ENCODE measurements at regions not wholly inside any gene's neighbourhood (a gene's known extent, or its start where the extent isn't known, plus 50 kb on each side); places are given as distances from the start of the nearest gene placed in this dataset.

DNA sequence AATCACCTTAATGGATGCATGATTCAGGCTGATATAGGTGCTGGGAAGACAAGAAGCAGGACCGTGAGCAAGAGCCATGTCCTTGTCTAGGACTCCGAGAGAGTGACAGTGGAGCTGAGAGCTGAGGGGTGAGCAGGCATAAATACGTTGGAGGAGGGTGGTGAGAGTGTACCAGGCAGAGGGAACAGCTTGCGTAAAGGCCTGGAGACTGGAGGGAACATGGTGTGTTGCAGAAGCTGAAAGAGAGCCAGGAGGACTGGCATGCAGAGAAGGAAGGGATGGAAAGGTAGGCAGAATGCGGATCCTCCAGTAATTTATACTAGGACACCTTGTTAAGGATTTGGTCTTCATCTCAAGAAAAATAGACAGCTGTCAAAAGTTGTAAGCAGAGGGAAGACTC, 653.2 kb downstream of the HS3ST4 start (continued):
- no peak for TF ChIP-seq TEAD1 (CRISPR knock-in tag; IDR thresholded peaks at IDR 0.05)
- TF ChIP-seq, protein P1, sequence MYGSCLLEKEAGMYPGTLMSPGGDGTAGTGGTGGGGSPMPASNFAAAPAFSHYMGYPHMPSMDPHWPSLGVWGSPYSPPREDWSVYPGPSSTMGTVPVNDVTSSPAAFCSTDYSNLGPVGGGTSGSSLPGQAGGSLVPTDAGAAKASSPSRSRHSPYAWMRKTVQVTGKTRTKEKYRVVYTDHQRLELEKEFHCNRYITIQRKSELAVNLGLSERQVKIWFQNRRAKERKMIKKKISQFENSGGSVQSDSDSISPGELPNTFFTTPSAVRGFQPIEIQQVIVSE (CRISPR knock-in tag; IDR thresholded peaks at IDR 0.05; ENCODE audit: borderline replicate concordance), result no peak
- TF ChIP-seq, protein P2, sequence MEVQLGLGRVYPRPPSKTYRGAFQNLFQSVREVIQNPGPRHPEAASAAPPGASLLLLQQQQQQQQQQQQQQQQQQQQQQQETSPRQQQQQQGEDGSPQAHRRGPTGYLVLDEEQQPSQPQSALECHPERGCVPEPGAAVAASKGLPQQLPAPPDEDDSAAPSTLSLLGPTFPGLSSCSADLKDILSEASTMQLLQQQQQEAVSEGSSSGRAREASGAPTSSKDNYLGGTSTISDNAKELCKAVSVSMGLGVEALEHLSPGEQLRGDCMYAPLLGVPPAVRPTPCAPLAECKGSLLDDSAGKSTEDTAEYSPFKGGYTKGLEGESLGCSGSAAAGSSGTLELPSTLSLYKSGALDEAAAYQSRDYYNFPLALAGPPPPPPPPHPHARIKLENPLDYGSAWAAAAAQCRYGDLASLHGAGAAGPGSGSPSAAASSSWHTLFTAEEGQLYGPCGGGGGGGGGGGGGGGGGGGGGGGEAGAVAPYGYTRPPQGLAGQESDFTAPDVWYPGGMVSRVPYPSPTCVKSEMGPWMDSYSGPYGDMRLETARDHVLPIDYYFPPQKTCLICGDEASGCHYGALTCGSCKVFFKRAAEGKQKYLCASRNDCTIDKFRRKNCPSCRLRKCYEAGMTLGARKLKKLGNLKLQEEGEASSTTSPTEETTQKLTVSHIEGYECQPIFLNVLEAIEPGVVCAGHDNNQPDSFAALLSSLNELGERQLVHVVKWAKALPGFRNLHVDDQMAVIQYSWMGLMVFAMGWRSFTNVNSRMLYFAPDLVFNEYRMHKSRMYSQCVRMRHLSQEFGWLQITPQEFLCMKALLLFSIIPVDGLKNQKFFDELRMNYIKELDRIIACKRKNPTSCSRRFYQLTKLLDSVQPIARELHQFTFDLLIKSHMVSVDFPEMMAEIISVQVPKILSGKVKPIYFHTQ (CRISPR knock-in tag; IDR thresholded peaks at IDR 0.05), result no peak
- TF ChIP-seq ETV6 (CRISPR knock-in tag; IDR thresholded peaks at IDR 0.05), result no peak
- TF ChIP-seq ZNF219 (CRISPR knock-in tag; IDR thresholded peaks at IDR 0.05; ENCODE audit: borderline replicate concordance), result no peak
- no peak for TF ChIP-seq ZNF317 (CRISPR knock-in tag; IDR thresholded peaks at IDR 0.05; ENCODE audit: borderline replicate concordance, low read depth)
- no peak for TF ChIP-seq RORB (CRISPR knock-in tag; IDR thresholded peaks at IDR 0.05)
- TF ChIP-seq, protein P3, sequence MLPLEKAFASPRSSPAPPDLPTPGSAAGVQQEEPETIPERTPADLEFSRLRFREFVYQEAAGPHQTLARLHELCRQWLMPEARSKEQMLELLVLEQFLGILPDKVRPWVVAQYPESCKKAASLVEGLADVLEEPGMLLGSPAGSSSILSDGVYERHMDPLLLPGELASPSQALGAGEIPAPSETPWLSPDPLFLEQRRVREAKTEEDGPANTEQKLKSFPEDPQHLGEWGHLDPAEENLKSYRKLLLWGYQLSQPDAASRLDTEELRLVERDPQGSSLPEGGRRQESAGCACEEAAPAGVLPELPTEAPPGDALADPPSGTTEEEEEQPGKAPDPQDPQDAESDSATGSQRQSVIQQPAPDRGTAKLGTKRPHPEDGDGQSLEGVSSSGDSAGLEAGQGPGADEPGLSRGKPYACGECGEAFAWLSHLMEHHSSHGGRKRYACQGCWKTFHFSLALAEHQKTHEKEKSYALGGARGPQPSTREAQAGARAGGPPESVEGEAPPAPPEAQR (CRISPR knock-in tag; IDR thresholded peaks at IDR 0.05), result no peak
- TF ChIP-seq, protein P4, sequence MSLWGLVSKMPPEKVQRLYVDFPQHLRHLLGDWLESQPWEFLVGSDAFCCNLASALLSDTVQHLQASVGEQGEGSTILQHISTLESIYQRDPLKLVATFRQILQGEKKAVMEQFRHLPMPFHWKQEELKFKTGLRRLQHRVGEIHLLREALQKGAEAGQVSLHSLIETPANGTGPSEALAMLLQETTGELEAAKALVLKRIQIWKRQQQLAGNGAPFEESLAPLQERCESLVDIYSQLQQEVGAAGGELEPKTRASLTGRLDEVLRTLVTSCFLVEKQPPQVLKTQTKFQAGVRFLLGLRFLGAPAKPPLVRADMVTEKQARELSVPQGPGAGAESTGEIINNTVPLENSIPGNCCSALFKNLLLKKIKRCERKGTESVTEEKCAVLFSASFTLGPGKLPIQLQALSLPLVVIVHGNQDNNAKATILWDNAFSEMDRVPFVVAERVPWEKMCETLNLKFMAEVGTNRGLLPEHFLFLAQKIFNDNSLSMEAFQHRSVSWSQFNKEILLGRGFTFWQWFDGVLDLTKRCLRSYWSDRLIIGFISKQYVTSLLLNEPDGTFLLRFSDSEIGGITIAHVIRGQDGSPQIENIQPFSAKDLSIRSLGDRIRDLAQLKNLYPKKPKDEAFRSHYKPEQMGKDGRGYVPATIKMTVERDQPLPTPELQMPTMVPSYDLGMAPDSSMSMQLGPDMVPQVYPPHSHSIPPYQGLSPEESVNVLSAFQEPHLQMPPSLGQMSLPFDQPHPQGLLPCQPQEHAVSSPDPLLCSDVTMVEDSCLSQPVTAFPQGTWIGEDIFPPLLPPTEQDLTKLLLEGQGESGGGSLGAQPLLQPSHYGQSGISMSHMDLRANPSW (CRISPR knock-in tag; conservative IDR thresholded peaks at IDR 0.05; ENCODE audit: low read depth), result no peak

DNA sequence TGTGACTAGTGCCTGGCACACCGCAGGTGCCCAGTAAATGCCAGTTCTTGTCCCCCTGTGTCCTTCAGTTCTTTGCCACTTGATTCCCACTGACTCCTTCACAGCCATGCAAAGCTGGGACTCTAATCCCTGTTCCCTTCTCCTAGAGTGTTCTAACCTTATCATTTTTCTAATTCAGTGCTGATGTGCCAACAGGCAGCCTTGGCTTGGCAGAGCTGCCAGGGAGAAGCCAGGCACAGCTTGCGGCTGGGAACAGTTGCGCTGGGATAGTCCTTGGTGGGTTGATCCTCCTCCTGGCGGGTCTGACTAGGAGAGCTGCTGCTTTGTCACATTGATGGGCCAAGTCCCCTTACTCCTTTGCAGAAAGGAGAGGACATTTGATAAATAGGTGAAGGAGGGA, 654.2 kb downstream of the HS3ST4 start:
- Mint-ChIP-seq H3K27ac (no peak overlapping the region), H3K27me3 (ENCODE audit: low read depth) (peaks cover 3% of the 10 kb centered on the region; the same call in 1 of the 2 replicates), H3K4me3 (no peak overlapping the region), H3K36me3 (no peaks in the 10 kb centered on the region), H3K9me3 (peaks cover 12% of the 10 kb centered on the region), H3K4me1 (peaks cover 6% of the 10 kb centered on the region; the same call in 1 of the 2 replicates)
- TF ChIP-seq ZNF232 (CRISPR knock-in tag; IDR thresholded peaks at IDR 0.05) (no peak), GABPB1 (CRISPR knock-in tag; IDR thresholded peaks at IDR 0.05) (no peak), NR1H2 (CRISPR knock-in tag; IDR thresholded peaks at IDR 0.05) (no peak), OVOL2 (CRISPR knock-in tag; IDR thresholded peaks at IDR 0.05; ENCODE audit: borderline replicate concordance) (no peak), TP53 (CRISPR knock-in tag; IDR thresholded peaks at IDR 0.05) (no peak), ETV6 (CRISPR knock-in tag; IDR thresholded peaks at IDR 0.05) (no peak), ELF4 (CRISPR knock-in tag; IDR thresholded peaks at IDR 0.05; ENCODE audit: low read depth) (no peak), ZNF423 (CRISPR knock-in tag; IDR thresholded peaks at IDR 0.05) (no peak), GTF2I (CRISPR knock-in tag; conservative IDR thresholded peaks at IDR 0.05) (no peak)
- TF ChIP-seq, protein P5, sequence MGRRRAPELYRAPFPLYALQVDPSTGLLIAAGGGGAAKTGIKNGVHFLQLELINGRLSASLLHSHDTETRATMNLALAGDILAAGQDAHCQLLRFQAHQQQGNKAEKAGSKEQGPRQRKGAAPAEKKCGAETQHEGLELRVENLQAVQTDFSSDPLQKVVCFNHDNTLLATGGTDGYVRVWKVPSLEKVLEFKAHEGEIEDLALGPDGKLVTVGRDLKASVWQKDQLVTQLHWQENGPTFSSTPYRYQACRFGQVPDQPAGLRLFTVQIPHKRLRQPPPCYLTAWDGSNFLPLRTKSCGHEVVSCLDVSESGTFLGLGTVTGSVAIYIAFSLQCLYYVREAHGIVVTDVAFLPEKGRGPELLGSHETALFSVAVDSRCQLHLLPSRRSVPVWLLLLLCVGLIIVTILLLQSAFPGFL (CRISPR knock-in tag; IDR thresholded peaks at IDR 0.05; ENCODE audit: borderline replicate concordance), result no peak
- TF ChIP-seq, protein P6, sequence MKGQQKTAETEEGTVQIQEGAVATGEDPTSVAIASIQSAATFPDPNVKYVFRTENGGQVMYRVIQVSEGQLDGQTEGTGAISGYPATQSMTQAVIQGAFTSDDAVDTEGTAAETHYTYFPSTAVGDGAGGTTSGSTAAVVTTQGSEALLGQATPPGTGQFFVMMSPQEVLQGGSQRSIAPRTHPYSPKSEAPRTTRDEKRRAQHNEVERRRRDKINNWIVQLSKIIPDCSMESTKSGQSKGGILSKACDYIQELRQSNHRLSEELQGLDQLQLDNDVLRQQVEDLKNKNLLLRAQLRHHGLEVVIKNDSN (CRISPR knock-in tag; IDR thresholded peaks at IDR 0.05), result no peak
- TF ChIP-seq, protein P7, sequence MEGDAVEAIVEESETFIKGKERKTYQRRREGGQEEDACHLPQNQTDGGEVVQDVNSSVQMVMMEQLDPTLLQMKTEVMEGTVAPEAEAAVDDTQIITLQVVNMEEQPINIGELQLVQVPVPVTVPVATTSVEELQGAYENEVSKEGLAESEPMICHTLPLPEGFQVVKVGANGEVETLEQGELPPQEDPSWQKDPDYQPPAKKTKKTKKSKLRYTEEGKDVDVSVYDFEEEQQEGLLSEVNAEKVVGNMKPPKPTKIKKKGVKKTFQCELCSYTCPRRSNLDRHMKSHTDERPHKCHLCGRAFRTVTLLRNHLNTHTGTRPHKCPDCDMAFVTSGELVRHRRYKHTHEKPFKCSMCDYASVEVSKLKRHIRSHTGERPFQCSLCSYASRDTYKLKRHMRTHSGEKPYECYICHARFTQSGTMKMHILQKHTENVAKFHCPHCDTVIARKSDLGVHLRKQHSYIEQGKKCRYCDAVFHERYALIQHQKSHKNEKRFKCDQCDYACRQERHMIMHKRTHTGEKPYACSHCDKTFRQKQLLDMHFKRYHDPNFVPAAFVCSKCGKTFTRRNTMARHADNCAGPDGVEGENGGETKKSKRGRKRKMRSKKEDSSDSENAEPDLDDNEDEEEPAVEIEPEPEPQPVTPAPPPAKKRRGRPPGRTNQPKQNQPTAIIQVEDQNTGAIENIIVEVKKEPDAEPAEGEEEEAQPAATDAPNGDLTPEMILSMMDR (IDR thresholded peaks at IDR 0.05), result no peak
- ATAC-seq (no peak), DNase-seq (ENCODE audit: low spot score) (no peak)
- ChIA-PET CTCF (no interaction called here), POLR2A (no interaction called here)
